Neural progenitor cell (in vitro differentiated cells): ENCODE measurements at regions not wholly inside any gene's neighbourhood (a gene's known extent, or its start where the extent isn't known, plus 50 kb on each side); places are given as distances from the start of the nearest gene placed in this dataset.

Experiments used
- CTCF ChIP-seq: fragments of 200-600 bp; sonication (generic); IDR thresholded peaks from 2 replicates; pipeline ENCODE4 v1.5.1; 2017; ENCODE audit warnings: antibody characterized with exemption, mild to moderate bottlenecking
- EZH2 ChIP-seq: fragments of 200-600 bp; sonication (generic); IDR thresholded peaks from 2 replicates; pipeline ENCODE4 v1.6.1; 2017; ENCODE audit warnings: antibody characterized with exemption, mild to moderate bottlenecking, moderate library complexity
- EZH2phosphoT487 ChIP-seq: fragments of 200-600 bp; sonication (generic); IDR thresholded peaks from 2 replicates; pipeline ENCODE4 v1.6.1; 2017; ENCODE audit warnings: antibody characterized with exemption

DNA sequence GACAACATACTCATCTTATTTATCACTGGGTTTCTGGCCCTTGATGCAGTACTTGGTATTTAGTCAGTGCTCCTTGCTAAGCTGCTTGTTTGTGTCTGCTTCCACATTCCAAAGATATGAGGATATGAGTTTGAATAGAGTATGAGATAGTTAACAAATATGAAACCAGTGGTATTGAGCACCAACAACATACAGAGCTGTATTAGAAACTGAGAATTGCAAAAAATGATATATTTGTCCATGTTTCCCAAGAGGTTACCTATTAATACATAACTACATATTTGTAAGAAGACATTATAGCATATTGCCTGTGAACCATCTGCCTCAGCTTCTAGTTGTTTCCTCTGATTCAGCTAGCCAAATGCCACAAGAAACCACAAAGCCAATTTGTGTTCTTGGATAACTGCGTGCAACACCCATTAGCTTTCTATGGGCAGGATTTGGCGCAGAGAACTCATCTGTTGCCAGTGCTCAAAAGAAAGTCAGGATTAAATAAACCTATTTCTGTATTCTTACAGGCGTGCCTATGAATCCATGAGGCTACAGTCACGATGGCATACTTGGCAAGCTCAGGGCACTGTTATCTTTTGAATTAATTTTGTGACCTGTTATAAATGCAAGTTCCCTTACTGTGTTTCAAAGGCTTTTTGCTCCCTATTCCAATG lies 194.4 kb downstream of the MAP2K6 start:
- TF ChIP-seq CTCF (no peak), EZH2 (no peak), EZH2phosphoT487 (no peak)
